HG03575 (cell line): ENCODE measurements at regions not wholly inside any gene's neighbourhood (a gene's known extent, or its start where the extent isn't known, plus 50 kb on each side); places are given as distances from the start of the nearest gene placed in this dataset.

ENCODE experiments used
- ATAC-seq: cut with Tn5 transposase; IDR thresholded peaks from one replicate; pipeline ENCODE4 v1.9.1; 2021; ENCODE audit not compliant: unreplicated experiment, insufficient number of reproducible peaks, low FRiP score; ENCODE audit errors: extremely low read depth

- ATAC-seq = no peak
Observed at GRCh38 chr3:34919025-34919424, 720.3 kb upstream of the ARPP21 start.

- no peak for ATAC-seq
Observed at GRCh38 chr3:34920806-34921205, 718.5 kb upstream of the ARPP21 start.

- ATAC-seq = no peak
Observed at GRCh38 chr3:34924961-34925360, 714.4 kb upstream of the ARPP21 start.

DNA sequence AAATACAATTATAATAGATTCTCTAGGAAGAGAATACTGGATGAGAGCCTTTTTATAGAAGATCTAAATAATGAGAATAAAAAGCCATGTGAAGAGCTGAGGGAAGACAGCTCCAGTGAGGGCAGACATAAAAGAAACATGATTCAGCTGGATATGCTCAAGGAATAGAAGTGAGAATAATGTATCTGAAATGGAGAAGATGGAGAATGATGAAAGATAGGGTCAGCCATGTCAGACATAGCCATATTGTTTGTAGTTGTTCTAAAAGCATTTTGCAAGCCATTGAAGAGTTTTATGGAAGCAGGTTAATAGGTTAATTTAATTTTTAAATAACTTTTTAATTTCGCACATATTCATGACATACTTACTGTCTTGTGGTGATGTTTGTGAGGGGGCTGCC is 713.5 kb upstream of the ARPP21 start:
- ATAC-seq = no peak

GRCh38 chr3:34929036-34929435 is 710.3 kb upstream of the ARPP21 start:
- ATAC-seq = no peak

- no peak for ATAC-seq
Observed at GRCh38 chr3:34934660-34935059, 704.7 kb upstream of the ARPP21 start.

- ATAC-seq = no peak
Observed at GRCh38 chr3:34938784-34939183, 700.5 kb upstream of the ARPP21 start.

DNA sequence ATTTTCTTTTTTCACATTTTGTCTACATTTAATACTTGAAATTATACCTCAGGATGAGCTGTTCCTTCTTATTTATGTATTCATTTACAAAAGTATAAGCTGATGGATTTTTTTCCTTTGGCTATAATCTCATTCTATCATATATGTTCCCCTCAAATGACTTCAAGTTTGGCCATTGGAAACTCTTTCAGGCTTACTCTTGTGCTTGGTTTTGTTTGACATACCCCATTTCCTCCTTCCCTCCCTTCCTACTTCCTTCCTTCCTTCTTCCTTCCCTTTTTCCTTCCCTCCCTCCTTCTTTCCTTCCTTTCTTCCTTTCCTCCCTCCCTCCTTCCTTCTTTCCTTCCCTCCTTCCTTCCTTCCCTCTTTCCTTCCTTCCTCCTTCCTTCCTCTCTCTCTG is 697.1 kb upstream of the ARPP21 start:
- ATAC-seq = no peak

DNA sequence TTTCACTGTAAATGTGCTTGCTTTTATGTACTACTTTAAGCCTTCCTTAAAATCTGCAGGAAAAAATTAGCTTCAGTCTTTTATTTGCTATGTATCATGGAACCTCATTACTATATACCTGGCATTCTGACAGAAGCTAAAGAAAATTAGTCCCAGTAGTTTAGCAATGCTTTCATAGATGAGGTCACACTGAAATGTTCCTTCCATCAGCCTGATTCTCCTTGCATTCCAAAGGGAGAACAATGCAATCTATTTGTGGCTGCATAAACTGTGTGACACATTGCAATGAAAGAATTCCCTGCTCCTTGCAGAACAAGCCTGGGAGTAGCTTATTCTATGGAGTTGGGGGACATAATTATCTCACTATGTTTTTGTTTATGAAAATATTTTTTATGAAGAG is 691.5 kb upstream of the ARPP21 start:
- no peak for ATAC-seq

GRCh38 chr3:34948517-34948916 is 690.8 kb upstream of the ARPP21 start:
- no peak for ATAC-seq

GRCh38 chr3:34955680-34956079 is 683.6 kb upstream of the ARPP21 start:
- ATAC-seq = no peak

DNA sequence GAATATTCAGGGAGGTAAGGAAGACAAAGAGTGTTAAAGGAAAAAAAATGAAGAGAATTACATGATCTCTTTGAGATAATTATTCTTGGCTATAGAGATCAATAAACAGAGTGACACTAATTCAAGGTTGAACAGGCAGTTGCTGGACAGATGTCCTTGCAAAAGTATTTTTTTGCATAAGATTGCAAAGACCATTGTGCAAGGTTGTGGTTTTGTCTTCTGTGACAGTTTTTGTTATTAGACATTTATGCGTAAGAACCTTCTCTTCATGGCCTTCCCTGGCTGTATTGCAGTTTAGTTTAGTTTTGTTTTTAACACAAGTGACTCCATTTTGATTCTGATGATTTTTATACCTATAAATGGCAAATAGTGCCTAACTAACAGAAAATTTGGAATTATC is 682.8 kb upstream of the ARPP21 start:
- no peak for ATAC-seq

DNA sequence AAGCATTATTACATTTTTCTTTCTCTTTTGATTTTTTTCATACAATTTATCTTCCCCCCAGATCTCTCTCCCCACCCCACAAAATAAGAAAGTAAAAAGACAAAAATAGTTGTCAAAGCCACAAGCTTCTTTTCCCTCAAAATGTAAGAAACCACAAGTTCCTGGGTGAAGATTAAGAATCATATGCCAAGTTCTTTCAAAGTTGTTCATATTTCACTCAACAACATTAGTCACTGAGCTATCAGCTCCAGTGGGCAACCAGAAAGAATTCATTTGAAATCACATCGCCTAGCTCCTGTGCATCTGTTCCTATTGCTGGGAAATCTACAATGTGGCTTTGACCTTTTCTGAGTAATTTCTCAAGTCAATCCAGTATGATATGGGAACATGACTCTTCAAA is 681.6 kb upstream of the ARPP21 start:
- ATAC-seq = no peak

- no peak for ATAC-seq
Observed at GRCh38 chr3:34969513-34969912, 669.8 kb upstream of the ARPP21 start.

- no peak for ATAC-seq
Observed at GRCh38 chr3:34972481-34972880, 666.8 kb upstream of the ARPP21 start.

- no peak for ATAC-seq
Observed at GRCh38 chr3:34973586-34973985, 665.7 kb upstream of the ARPP21 start.

DNA sequence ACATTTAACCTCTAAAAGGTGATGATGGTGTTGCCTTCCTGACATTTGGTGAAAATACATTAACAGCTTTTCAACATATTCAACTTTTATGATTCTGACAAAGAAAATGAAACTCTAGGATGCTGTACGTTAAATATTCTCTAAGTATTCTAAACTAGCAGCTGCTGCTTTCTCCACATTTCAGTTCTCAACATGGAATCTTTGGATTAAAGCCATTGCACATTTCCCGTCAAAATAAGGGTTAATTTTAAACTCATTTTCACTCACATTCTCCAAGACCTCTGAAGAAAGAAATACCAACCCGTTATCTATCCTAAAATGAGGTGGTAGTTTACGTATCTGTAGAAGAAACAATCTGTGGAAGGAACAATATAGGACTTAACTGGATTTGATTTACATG is 655.7 kb upstream of the ARPP21 start:
- no peak for ATAC-seq

DNA sequence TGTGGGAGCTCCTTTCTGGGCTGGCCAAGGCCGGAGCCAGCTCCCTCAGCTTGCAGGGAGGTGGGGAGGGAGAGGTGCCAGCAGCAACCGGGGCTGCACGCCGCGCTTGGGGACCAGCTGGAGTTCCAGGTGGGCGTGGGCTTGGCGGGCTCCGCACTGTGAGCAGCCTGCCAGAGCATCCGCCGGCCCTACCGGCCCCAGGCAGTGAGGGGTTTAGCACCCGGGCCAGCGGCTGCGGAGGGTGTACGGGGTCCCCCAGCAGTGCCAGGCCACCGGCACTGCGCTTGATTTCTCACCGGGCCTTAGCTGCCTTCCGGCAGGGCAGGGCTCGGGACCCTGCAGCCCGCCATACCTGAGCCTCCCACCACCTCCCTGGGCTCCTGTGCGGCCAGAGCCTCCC is 651.0 kb upstream of the ARPP21 start:
- ATAC-seq = no peak

- no peak for ATAC-seq
Observed at GRCh38 chr3:34995796-34996430, 643.4 kb upstream of the ARPP21 start.

DNA sequence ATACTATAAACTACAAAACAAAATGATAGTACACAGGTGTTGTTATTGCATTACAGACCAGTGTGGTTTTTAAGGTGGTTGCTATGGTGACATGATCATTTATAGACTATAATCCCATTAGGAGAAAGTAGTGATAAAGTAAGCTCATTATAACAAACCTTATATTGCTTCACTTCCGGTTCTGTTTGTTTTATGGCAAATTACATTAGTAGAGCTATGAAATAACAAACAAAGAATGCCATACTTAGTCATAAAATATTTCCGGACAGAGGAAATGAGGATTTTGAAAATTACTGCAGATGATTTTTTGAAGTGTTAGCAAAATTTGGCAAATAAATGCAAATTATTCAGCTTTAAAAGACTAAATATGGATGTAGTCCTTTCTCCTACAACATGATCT is 640.4 kb upstream of the ARPP21 start:
- no peak for ATAC-seq

GRCh38 chr3:35012214-35012613 is 627.1 kb upstream of the ARPP21 start:
- no peak for ATAC-seq
